Adrenal gland (tissue), 5 donors: ENCODE measurements at regions not wholly inside any gene's neighbourhood (a gene's known extent, or its start where the extent isn't known, plus 50 kb on each side); places are given as distances from the start of the nearest gene placed in this dataset.

Experiments
- POLR2A ChIP-seq, 2 donors: fragments of 450-650 bp; IDR thresholded peaks; one replicate each; pipeline ENCODE4 v1.6.1; 2017; ENCODE audit warnings: antibody characterized with exemption in 2 of 2, mild to moderate bottlenecking in 2 of 2, moderate library complexity in 1 of 2
- TF ChIP-seq, protein P1 (sequence below), 6 experiments: fragments of 450-650 bp in 4 of 6; fragments of 200-600 bp in 2 of 6; sonication (generic) in 1 of 6; IDR thresholded peaks; 1 replicate in 5 of 6; 2 replicates in 1 of 6; pipeline versions ENCODE4 v1.5.1 to v1.8.0; 2016 to 2021; ENCODE audit warnings: antibody characterized with exemption in 6 of 6, mild to moderate bottlenecking in 2 of 6, moderate library complexity in 1 of 6
- donor health status: DM: no; HTN: no; CAD: no.

GRCh38 chr9:3743901-3744413, 218.2 kb upstream of the RFX3 start:
- TF ChIP-seq, protein P1, sequence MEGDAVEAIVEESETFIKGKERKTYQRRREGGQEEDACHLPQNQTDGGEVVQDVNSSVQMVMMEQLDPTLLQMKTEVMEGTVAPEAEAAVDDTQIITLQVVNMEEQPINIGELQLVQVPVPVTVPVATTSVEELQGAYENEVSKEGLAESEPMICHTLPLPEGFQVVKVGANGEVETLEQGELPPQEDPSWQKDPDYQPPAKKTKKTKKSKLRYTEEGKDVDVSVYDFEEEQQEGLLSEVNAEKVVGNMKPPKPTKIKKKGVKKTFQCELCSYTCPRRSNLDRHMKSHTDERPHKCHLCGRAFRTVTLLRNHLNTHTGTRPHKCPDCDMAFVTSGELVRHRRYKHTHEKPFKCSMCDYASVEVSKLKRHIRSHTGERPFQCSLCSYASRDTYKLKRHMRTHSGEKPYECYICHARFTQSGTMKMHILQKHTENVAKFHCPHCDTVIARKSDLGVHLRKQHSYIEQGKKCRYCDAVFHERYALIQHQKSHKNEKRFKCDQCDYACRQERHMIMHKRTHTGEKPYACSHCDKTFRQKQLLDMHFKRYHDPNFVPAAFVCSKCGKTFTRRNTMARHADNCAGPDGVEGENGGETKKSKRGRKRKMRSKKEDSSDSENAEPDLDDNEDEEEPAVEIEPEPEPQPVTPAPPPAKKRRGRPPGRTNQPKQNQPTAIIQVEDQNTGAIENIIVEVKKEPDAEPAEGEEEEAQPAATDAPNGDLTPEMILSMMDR (IDR thresholded peaks at IDR 0.05): no peak
- no peak for TF ChIP-seq POLR2A (IDR thresholded peaks at IDR 0.05)
